CD8-positive, alpha-beta memory T cell (primary cell): ENCODE measurements at regions not wholly inside any gene's neighbourhood (a gene's known extent, or its start where the extent isn't known, plus 50 kb on each side); places are given as distances from the start of the nearest gene placed in this dataset.

Source experiments
- CTCF ChIA-PET: fragments of 350-600 bp; sonication (Branson Sonifier 250); formaldehyde crosslinking; loops from one replicate; lab custom pipeline; 2021; ENCODE audit warnings: antibody characterized with exemption; lab: Charles Lee
- POLR2A ChIA-PET: fragments of 350-600 bp; sonication (Branson Sonifier 250); formaldehyde crosslinking; loops from one replicate; lab custom pipeline; 2021; ENCODE audit warnings: antibody characterized with exemption; lab: Charles Lee
- DNase-seq, 5 donors: peaks; one replicate each; pipeline versions ENCODE4 v3.0.0 to v3.0.0-alpha.2; 2020 to 2022; ENCODE audit warnings: mixed read lengths in 1 of 5
- H3K27ac ChIP-seq: one replicate; pipeline ENCODE4 v1.7.0; 2013; ENCODE audit warnings: low read depth, mild to moderate bottlenecking, low read length, moderate library complexity
- H3K27me3 ChIP-seq: 2 replicates; pipeline ENCODE4 v1.7.0; 2013; ENCODE audit warnings: low read length, mild to moderate bottlenecking; ENCODE audit not compliant: insufficient read depth, poor library complexity, severe bottlenecking
- H3K36me3 ChIP-seq: 2 replicates; pipeline ENCODE4 v1.7.0; 2013; ENCODE audit warnings: mild to moderate bottlenecking, low read length, moderate library complexity; ENCODE audit not compliant: insufficient read depth
- H3K4me1 ChIP-seq: 2 replicates; pipeline ENCODE4 v1.7.0; 2013; ENCODE audit warnings: mild to moderate bottlenecking, low read length, moderate library complexity; ENCODE audit not compliant: insufficient read depth
- H3K4me3 ChIP-seq: 2 replicates; pipeline ENCODE4 v1.7.0; 2013; ENCODE audit warnings: mild to moderate bottlenecking, low read length
- H3K9me3 ChIP-seq: 2 replicates; pipeline ENCODE4 v1.7.0; 2013; ENCODE audit warnings: mild to moderate bottlenecking, low read length
- H3K27ac Mint-ChIP-seq, 8 donors: one replicate each; pipeline ENCODE4 v1.8.0; 2020 to 2021; ENCODE audit warnings: mixed read lengths in 8 of 8, mild to moderate bottlenecking in 6 of 8, inconsistent platforms in 3 of 8, moderate library complexity in 3 of 8
- H3K27me3 Mint-ChIP-seq, 2 donors: one replicate each; pipeline ENCODE4 v1.8.0; 2020 to 2021; ENCODE audit warnings: mixed read lengths in 2 of 2, mild to moderate bottlenecking in 1 of 2, moderate library complexity in 1 of 2
- H3K36me3 Mint-ChIP-seq, 3 donors: one replicate each; pipeline ENCODE4 v1.8.0; 2020 to 2021; ENCODE audit warnings: mixed read lengths in 3 of 3, inconsistent platforms in 1 of 3, mild to moderate bottlenecking in 1 of 3
- H3K4me1 Mint-ChIP-seq, 3 donors: one replicate each; pipeline ENCODE4 v1.8.0; 2020 to 2021; ENCODE audit warnings: mixed read lengths in 3 of 3, inconsistent platforms in 1 of 3, mild to moderate bottlenecking in 1 of 3
- H3K4me3 Mint-ChIP-seq, 7 donors: one replicate each; pipeline ENCODE4 v1.8.0; 2020 to 2021; ENCODE audit warnings: mixed read lengths in 7 of 7, mild to moderate bottlenecking in 6 of 7, moderate library complexity in 4 of 7, inconsistent platforms in 2 of 7
- H3K9me3 Mint-ChIP-seq, 5 donors: one replicate each; pipeline ENCODE4 v1.8.0; 2020 to 2022; ENCODE audit warnings: mixed read lengths in 5 of 5, mild to moderate bottlenecking in 3 of 5, moderate library complexity in 2 of 5, inconsistent platforms in 1 of 5

DNA sequence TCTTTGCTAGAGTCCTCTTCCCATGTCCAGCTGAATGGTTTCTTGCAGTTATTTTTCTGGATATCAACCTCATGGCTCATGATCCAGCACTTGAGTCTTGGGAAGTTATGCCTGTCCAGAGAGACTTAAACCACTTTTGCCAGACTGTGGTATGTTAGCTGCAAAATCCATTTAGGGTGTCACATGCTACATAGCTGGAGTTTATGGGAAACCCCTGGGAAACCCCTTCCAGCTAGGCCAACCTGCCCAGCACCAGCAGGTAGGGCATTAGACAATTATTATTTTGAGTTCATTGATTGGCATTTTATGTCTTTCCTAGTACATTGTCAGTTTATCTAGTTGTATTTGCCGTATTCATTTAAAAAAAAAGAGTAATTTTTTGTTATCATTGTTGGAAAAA is 797.8 kb downstream of the EFNB2 start:
- Histone ChIP-seq H3K27me3 (no peaks in the 10 kb centered on the region), H3K4me1 (no peaks in the 10 kb centered on the region), H3K9me3 (no peaks in the 10 kb centered on the region), H3K4me3 (no peak overlapping the region), H3K27ac (no peak overlapping the region), H3K36me3 (no peaks in the 10 kb centered on the region)
- H3K4me1 Mint-ChIP-seq: no peaks in the 10 kb centered on the region
- no peak for DNase-seq
- H3K27ac Mint-ChIP-seq: no peak overlapping the region
- ChIA-PET POLR2A (no interaction called here), CTCF (no interaction called here)
- H3K36me3 Mint-ChIP-seq: no peaks in the 10 kb centered on the region
- H3K9me3 Mint-ChIP-seq: peaks cover 0 to 7% (median 2%) of the 10 kb centered on the region in 5 donors
- H3K27me3 Mint-ChIP-seq: peaks cover 0 to 4% of the 10 kb centered on the region in 2 donors
- no peak overlapping the region for H3K4me3 Mint-ChIP-seq

DNA sequence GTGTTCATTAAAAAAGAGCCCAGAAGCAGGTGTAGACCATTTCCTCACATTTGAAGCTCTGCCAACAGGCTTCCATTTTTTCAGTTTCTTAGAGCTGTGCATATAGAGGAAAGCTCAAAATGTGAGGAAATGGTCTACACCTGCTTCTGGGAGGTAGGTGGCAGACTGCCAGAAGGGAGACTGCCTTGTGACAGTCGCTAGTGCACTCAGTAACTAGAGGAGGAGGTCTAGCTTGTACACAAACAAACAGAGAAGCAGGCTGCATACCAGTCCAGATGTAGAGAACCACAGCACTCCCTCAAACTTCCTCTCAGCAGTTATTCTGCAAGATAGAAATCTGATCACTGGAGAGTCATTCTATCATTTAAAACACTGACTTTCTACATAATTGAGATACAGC is 800.2 kb downstream of the EFNB2 start:
- H3K27me3 ChIP-seq: no peaks in the 10 kb centered on the region
- H3K27me3 Mint-ChIP-seq: peaks cover 0 to 3% of the 10 kb centered on the region in 2 donors
- no peaks in the 10 kb centered on the region for H3K4me1 Mint-ChIP-seq
- POLR2A ChIA-PET: no interaction called here
- H3K36me3 Mint-ChIP-seq: no peaks in the 10 kb centered on the region
- no peak for DNase-seq
- H3K4me3 Mint-ChIP-seq: no peak overlapping the region
- H3K36me3 ChIP-seq: no peaks in the 10 kb centered on the region
- CTCF ChIA-PET: no interaction called here
- no peaks in the 10 kb centered on the region for H3K4me1 ChIP-seq
- H3K9me3 Mint-ChIP-seq: peaks cover 0 to 4% (median 2%) of the 10 kb centered on the region in 5 donors
- no peak overlapping the region for H3K27ac ChIP-seq
- no peaks in the 10 kb centered on the region for H3K9me3 ChIP-seq
- H3K4me3 ChIP-seq: no peak overlapping the region
- H3K27ac Mint-ChIP-seq: no peak overlapping the region

DNA sequence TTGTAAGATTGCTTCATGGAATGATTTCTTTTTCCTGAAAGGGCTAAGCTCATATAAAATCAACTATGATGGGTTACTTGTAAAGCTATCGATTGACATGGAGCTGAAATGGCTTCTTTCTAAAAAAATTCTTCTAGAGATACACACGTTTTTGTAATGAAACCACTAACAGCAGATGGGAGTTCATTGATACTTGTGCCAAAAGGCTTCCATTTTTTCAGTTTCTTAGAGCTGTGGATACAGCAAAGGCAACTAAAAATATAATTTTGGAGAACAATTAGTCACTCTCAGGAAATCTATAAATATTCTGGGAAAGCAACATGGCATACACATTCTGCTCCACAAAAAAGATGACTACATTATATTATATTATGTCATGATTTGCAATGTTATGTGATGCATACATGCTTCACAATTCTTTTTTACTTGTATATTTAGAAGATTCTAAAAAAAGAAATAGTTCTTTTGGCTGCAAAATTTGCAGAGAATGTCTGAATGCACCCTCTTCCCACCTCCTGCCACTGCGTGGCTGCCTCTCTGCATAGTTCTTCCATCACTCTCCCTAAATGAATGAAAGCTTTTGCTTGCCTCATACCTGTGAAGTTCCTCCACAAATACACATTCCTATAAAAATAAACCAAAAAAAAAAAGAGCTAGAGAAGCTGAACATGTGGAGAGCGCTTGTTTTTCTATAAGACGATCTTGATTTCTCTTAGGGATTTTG is 802.5 kb downstream of the EFNB2 start:
- Mint-ChIP-seq H3K27ac (no peak overlapping the region), H3K9me3 (peaks cover 0 to 6% (median 0%) of the 10 kb centered on the region in 5 donors), H3K36me3 (no peaks in the 10 kb centered on the region), H3K27me3 (no peaks in the 10 kb centered on the region), H3K4me3 (no peak overlapping the region), H3K4me1 (no peaks in the 10 kb centered on the region)
- ChIA-PET POLR2A (no interaction called here), CTCF (no interaction called here)
- H3K36me3 ChIP-seq: no peaks in the 10 kb centered on the region
- H3K4me3 ChIP-seq: no peak overlapping the region
- no peaks in the 10 kb centered on the region for H3K27me3 ChIP-seq
- no peaks in the 10 kb centered on the region for H3K9me3 ChIP-seq
- no peaks in the 10 kb centered on the region for H3K4me1 ChIP-seq
- H3K27ac ChIP-seq: no peak overlapping the region
- no peak for DNase-seq

DNA sequence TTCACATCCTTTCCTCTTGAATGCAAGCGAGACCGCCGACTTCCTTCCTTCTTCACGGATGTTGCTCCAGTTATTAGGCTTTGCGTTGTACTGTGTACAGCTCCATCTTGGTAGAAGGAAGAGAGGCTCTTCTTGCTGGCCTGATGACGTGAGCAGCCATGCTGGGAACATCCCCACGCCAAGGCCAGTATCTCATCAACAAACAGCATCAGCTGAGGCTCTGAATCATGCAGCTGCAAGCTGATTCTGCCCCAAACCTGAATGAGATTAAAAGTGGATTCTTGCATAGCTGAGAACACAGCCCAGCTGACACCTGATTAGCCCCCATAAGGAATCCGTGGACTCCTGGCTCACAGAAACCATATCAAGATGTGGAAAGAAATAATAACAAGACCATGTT is 809.6 kb downstream of the EFNB2 start:
- peaks cover 0 to 8% (median 2%) of the 10 kb centered on the region in 5 donors for H3K9me3 Mint-ChIP-seq
- DNase-seq: no peak
- H3K4me1 Mint-ChIP-seq: no peaks in the 10 kb centered on the region
- Histone ChIP-seq H3K27me3 (no peaks in the 10 kb centered on the region), H3K4me1 (no peaks in the 10 kb centered on the region), H3K27ac (no peak overlapping the region), H3K9me3 (no peaks in the 10 kb centered on the region), H3K4me3 (no peak overlapping the region), H3K36me3 (no peaks in the 10 kb centered on the region)
- H3K27ac Mint-ChIP-seq: no peak overlapping the region
- H3K27me3 Mint-ChIP-seq: no peaks in the 10 kb centered on the region
- CTCF ChIA-PET: no interaction called here
- H3K4me3 Mint-ChIP-seq: no peak overlapping the region
- POLR2A ChIA-PET: no interaction called here
- H3K36me3 Mint-ChIP-seq: no peaks in the 10 kb centered on the region

DNA sequence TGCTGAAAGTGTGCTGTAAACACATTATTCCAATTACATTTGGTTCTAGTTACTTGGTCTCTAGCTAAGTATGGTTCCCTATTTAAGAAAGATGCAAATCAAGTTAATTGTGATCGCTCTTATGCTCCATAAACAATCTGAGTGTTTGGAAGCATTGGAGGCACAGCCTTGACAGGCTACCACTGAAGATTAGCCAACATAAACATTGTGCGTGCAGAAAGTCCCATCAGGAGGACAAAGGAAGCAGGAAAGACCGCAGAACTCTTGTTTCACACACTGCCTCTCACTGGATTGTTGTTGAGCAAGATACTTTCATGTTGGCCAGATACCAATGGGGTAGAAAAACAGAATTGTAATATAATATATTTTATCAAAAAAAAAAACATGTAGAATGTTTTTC is 814.4 kb downstream of the EFNB2 start:
- Mint-ChIP-seq H3K4me3 (no peak overlapping the region), H3K27me3 (no peaks in the 10 kb centered on the region), H3K9me3 (no peaks in the 10 kb centered on the region), H3K4me1 (no peaks in the 10 kb centered on the region), H3K36me3 (no peaks in the 10 kb centered on the region), H3K27ac (no peak overlapping the region)
- Histone ChIP-seq H3K27me3 (no peaks in the 10 kb centered on the region), H3K4me3 (no peak overlapping the region), H3K9me3 (no peaks in the 10 kb centered on the region), H3K36me3 (no peaks in the 10 kb centered on the region), H3K4me1 (no peaks in the 10 kb centered on the region), H3K27ac (no peak overlapping the region)
- ChIA-PET POLR2A (no interaction called here), CTCF (no interaction called here)
- DNase-seq: no peak

DNA sequence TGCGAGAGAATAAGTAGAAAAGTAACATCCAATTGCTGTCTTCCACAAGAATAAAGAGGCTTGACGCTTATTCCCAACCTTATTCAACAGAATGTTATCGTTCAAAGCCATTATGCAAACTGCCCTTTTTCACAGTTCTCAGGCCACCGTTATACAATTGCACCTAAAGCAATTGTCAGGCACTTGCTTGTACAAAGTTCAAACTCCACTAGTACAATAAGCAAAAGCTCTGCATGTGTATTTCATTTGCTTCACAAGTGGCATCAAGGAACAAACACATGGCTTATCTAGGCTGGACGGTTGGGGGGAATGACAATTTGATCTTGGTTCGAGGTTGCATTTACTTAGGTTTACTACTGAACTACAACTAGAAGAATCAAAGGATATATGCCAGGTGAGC is 815.6 kb downstream of the EFNB2 start:
- H3K27me3 ChIP-seq: no peaks in the 10 kb centered on the region
- H3K36me3 ChIP-seq: no peaks in the 10 kb centered on the region
- Mint-ChIP-seq H3K36me3 (no peaks in the 10 kb centered on the region), H3K4me1 (no peaks in the 10 kb centered on the region), H3K9me3 (no peaks in the 10 kb centered on the region), H3K4me3 (no peak overlapping the region), H3K27me3 (no peaks in the 10 kb centered on the region), H3K27ac (no peak overlapping the region)
- H3K4me1 ChIP-seq: no peaks in the 10 kb centered on the region
- ChIA-PET POLR2A (no interaction called here), CTCF (no interaction called here)
- H3K27ac ChIP-seq: no peak overlapping the region
- no peak overlapping the region for H3K4me3 ChIP-seq
- no peak for DNase-seq
- H3K9me3 ChIP-seq: no peaks in the 10 kb centered on the region

DNA sequence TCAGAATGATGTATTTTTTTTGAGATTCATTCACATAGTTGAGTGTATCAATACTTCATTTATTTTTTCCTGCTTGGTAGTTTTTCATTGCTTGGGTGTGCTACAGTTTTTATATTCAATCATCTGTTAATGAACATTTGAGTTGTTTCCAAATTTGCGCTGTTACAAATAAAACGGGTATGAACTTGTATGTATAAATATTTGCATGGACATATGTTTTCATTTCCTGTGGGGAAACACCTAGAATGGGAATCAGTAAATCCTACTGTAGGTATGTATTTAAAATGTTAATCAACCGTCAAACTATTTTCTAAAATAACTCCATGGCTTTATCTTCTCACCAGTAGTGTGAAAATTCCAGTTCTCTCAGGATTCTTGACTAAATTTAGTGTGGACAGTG is 826.3 kb downstream of the EFNB2 start:
- POLR2A ChIA-PET: no interaction called here
- H3K4me1 Mint-ChIP-seq: no peaks in the 10 kb centered on the region
- peaks cover 0 to 25% (median 0%) of the 10 kb centered on the region in 5 donors for H3K9me3 Mint-ChIP-seq
- no peaks in the 10 kb centered on the region for H3K36me3 ChIP-seq
- no peaks in the 10 kb centered on the region for H3K27me3 Mint-ChIP-seq
- H3K27ac ChIP-seq: no peak overlapping the region
- H3K9me3 ChIP-seq: no peaks in the 10 kb centered on the region
- H3K36me3 Mint-ChIP-seq: no peaks in the 10 kb centered on the region
- no peak overlapping the region for H3K4me3 ChIP-seq
- DNase-seq: no peak
- CTCF ChIA-PET: no interaction called here
- H3K4me3 Mint-ChIP-seq: no peak overlapping the region
- no peaks in the 10 kb centered on the region for H3K27me3 ChIP-seq
- H3K4me1 ChIP-seq: no peaks in the 10 kb centered on the region
- no peak overlapping the region for H3K27ac Mint-ChIP-seq

DNA sequence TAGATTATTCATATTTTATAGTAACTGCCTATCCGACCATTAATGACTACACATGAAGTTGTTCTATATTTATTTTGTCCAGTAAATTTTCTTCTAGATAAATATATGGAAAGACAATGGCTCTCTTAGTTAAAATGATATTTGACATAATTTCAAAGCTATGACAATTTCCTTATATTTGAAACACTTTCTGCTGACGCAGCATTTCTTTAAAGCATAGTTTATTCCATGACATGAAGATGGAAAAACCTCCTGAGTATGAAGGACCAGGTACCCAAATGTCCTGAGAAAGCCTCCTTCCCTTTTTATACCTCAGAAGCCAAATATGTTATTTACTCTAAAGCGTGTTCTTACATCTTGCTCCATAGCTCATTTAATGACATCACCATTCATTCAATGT is 831.6 kb downstream of the EFNB2 start:
- no peak for DNase-seq
- POLR2A ChIA-PET: no interaction called here
- H3K9me3 ChIP-seq: no peaks in the 10 kb centered on the region
- Mint-ChIP-seq H3K9me3 (peaks cover 0 to 16% (median 0%) of the 10 kb centered on the region in 5 donors), H3K36me3 (no peaks in the 10 kb centered on the region), H3K4me1 (no peaks in the 10 kb centered on the region), H3K4me3 (no peak overlapping the region), H3K27ac (no peak overlapping the region), H3K27me3 (no peaks in the 10 kb centered on the region)
- CTCF ChIA-PET: no interaction called here
- no peak overlapping the region for H3K4me3 ChIP-seq
- no peak overlapping the region for H3K27ac ChIP-seq
- no peaks in the 10 kb centered on the region for H3K4me1 ChIP-seq
- H3K27me3 ChIP-seq: no peaks in the 10 kb centered on the region
- H3K36me3 ChIP-seq: no peaks in the 10 kb centered on the region
